HG03159 (cell line): ENCODE measurements at regions not wholly inside any gene's neighbourhood (a gene's known extent, or its start where the extent isn't known, plus 50 kb on each side); places are given as distances from the start of the nearest gene placed in this dataset.
"Not testable (repeated sequence)": the region's sequence is repeated elsewhere in the genome, so short reads cannot be mapped to it uniquely, and the experiment has no call there.

Experiments
- ATAC-seq: cut with Tn5 transposase; IDR thresholded peaks from one replicate; pipeline ENCODE4 v1.9.1; 2021; ENCODE audit warnings: mild to moderate bottlenecking, moderate library complexity; ENCODE audit not compliant: unreplicated experiment

DNA sequence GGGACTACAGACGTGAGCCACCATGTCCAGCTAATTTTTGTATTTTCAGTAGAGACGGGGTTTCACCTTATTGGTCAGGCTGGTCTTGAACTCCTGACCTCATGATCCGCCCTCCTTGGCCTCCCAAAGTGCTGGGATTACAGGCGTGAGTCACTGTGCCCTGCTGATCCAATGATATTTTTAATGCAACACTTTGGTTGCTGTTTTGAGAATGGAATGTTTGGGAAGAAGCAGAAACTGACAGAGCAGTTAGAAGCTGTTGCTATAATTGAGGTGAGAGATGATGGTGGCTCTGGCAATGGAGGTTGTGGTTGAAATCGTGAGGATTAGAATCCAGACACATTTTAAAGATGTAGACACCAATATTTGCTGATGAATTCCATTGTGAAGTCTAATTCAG, 1209.9 kb upstream of the GOT2 start:
- not testable (repeated sequence) for ATAC-seq

DNA sequence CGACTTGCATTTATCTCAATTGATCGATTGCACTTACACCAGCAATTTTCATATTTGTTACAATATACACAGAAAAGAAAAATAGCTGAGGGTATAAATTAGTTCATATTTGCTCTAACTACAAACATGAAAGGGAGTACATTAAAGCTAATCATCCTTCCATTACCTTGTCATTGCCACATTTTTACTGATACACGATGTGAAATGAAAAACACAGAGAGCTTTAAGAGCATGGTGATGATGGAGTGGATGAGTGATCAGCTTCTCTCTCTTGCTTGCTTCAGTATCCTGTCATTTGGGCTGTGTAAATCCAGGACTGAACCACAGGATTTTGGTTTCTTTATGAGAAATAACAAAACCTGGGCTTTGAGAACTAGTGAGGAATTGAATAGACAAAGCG, 1207.5 kb upstream of the GOT2 start:
- no peak for ATAC-seq

DNA sequence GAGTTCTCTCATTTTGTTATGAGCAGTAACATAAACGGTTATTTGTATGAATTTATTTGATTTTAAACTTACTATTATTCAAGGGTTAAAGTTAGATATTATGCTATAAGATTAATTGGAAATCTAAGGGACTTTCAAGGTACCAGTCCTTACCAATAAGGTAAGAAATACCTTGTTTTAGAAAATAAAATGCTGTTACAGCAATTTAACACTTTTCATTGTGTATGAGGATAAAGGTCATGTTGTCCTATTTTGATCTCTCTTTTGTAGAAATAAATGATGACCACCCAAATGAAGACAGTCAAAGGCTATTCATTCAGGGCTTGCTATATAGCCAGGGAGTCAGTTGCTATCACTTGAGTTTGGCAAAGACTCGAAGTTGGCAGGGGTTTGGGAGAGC, 1185.9 kb upstream of the GOT2 start:
- ATAC-seq: no peak

DNA sequence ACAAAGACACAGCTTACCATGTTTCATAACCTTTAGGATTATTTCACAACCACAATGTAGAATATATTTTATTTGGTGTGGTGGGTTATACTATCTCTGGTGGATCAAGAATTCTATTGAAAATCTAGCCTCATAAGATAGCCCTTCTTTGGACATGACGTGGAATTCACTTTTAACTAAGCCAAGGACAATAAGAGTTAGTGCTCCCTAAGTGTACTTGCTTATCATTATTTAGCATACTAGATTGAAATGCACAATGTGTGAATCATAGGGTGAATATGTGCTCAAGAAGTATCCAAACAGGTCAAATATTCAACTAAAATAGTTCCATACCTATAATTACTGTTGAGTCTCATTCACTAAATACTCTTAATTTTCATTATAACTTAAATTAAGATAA, 1179.5 kb upstream of the GOT2 start:
- ATAC-seq: no peak

DNA sequence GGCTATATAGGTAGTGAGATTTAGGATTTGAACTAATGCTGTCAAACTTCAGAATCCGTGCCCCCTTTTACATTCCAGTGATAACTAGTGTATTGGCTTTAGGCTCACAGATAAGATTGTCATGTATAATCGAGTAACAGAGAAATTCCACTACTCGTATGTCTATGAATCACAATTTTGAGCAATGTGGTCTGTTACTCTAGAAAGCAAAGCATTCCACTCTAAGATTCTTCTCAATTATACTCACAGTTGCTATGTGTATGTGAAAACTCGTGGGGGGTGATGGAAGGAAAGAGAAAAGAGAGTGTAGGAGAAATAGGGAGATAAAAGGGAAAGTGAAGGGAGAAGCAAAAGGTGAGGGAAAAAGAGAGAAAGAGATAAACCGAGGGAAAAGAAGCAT, 1175.1 kb upstream of the GOT2 start:
- ATAC-seq: no peak

DNA sequence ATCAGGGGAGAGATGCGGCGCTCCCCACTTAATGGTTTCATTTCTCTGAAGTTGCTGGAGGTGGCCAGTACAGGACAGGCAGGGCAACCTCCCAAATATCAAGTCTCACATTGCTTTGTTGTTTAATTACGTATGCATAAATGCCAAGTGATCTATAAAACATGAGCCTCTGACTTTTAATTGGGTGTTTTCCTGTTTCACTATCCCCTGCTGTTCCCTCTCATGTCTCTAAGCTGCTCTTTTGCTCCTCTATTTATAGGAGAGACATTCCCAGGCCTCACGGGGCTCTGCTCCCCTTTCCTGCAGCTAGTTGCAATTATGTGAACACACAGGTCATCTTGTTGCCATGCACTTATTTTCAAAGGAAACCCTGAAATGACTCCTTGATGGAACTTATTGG, 1173.5 kb upstream of the GOT2 start:
- ATAC-seq: no peak

DNA sequence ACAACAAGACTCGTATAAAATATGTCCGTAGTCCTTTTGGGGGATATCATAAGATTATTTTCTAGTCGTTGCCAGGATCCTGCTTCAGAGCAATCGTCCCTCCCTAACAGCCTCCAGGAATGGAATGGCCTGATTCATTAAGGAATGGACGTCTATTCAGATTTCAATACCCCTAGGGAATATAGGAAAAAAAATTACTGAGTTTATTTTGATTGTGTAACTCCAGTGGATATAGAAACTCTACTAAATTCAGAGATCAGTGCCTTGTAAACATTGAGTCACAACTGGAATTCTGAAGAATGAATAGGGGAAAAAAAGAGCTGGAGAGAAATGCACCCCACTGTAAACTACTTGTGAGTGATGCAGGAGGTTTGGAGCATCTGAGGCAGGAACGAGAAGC, 1171.5 kb upstream of the GOT2 start:
- ATAC-seq: no peak

DNA sequence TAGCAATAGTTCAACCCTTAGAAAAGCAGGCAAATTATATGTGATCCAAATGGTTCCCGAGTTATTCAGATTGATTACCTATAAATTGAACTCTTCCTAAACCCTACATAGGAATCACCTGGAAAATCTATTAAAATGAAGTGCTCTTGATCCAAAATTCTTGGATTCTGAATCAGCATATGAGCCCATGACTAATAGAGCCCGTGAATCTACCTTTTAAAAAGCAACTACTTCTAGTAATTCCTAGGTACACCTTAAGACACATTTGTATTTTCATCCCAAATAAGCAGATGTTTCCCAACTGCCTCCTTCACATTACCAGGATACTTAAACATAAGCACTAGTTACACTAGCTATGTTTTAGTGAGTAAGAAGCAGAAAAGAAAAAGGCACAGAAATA, 1171.0 kb upstream of the GOT2 start:
- no peak for ATAC-seq

DNA sequence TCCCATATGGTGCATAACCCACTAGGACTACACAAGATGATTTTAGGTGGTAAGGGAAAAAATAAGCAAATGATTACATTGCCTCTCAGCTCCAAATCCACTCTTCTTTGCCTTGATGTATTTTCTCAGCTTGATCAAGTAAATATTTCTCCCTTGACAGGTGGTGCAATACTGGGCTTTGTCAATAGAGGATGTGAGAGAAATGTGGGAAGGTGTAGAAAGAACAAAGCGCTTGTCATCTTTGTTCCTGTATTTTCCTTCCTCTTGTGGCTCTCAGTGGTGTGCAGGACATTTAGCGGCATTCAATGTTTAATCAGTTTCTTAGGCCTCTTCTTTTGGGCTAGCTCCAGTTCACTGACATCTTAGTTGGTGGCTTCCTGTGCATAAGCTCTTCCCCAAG, 1165.8 kb upstream of the GOT2 start:
- no peak for ATAC-seq

DNA sequence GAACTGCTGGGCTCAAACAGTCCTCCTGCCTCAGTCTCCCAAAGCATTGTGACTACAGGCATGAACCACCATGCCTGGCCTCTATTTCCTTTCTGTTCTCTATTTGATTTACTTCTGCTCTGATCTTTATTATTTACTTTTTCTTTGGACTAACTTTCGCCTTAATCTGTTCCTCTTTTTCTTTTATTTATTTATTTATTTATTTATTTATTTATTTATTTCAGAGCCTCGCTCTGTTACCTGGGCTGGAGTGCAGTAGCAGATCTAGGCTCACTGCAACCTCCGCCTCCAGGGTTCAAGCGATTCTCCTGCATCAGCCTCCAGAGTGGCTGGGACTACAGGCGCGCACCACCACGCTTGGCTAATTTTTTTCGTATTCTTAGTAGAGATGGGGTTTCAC, 1158.3 kb upstream of the GOT2 start:
- no peak for ATAC-seq

DNA sequence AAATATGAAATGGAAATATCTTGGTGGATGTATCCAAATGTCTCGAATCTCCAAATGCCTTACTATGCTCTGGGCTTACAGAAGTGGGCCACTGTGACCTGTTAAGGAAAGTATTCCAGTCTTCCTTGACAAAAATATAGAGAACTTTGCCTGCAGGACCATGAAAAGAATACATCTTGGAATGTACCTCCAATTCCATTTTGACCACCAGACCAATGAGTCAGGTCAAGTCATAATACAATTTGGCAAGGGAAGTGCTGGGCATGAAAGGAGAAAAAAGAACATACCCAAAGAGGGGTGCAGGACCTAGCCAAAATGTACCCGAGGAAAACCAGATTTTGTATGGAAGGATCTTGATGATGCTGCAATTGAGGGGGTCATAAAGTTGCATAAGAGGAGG, 1153.7 kb upstream of the GOT2 start:
- ATAC-seq: no peak

DNA sequence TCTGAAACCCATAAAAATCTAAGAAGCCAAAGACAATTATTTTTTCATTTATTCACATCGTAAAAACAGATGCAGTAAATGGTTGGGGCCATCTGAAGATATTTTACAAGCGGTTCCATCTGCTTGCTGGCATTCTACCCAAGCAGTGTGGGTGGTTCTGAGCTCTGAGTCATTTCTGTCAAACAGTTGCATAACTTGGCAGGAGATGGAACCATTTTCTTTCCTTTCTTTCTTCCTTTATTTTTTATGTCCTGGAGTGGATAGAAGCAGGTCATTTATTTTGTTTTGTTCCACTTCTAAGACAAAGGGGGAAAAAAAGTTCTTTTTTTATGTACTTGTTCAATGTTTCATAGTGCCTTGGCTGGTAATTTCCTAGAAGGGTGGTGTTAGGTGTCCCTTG, 1151.9 kb upstream of the GOT2 start:
- no peak for ATAC-seq

DNA sequence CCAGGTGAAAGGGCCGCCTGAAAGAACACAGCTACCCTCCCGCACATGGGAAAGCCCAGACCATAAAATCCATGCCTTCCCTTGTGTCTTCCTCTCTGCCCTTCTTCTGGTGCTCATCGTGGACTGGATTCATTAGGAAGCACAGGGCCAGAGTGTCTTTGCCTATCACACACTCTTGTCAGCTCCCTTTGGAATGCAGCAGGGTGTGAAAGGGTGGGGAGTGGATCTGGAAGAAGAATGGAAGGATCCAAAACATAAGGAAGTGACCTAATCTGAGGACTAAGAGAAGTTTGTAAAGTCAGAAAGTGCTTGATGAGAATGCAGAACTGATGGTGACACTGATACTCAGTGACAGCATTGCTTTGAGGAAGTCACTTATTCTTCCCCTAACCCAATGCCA, 1147.3 kb upstream of the GOT2 start:
- ATAC-seq: no peak

DNA sequence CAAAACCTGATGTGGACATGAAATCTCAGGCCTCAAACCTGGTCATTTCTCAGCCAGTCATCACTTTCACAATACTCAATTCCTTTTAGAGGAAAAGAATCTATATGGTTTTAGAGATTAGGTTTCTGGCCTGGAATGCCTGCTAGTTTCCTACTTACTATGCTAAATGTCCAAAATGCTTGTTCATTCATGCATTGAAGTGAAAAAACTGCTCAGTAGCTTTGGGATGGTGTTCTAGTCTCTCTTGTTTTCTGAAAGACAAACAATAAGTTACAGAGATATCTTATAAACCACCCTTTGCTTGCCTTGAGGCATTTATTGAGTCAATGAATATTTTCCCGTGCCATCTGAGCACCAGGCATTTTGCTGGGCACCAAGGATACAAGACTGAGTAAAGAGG, 1146.5 kb upstream of the GOT2 start:
- ATAC-seq: no peak

DNA sequence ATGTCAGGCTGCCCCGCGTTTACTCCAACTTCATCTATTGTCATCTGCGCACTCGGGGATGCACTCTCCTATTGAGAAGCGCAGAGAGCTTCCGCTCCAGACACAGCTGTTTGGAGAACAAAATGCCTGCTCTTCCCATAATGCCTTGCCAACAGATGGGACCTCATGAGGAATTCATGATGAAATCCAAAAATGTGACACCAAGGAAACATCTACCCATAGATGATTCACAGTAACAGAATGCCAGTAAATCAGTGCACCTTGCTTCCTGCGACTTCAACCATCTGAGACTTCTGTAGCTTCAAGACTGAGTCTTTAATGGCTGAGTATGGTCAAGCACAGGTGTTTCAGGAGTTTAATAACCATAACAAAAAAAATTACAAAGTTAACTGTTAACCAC, 1144.9 kb upstream of the GOT2 start:
- ATAC-seq: no peak

DNA sequence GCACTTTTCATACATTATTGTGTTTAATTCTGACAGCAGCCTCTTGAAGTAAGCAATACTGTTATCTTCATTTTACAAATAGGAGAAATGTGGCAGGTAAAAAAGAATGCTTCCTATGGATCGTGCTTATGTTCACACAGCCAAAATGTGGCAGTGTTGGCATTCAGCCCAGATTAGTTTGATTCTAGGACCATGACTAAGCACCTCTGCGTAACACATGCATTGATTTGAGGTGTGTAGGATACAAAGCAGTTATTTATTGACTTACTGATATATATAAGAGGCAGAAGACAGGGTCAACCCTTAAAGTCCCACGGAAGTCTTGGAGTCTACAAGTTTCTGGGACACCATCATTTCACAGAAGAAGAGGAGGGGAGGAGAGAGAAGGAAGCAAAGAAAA, 1144.4 kb upstream of the GOT2 start:
- ATAC-seq: no peak

DNA sequence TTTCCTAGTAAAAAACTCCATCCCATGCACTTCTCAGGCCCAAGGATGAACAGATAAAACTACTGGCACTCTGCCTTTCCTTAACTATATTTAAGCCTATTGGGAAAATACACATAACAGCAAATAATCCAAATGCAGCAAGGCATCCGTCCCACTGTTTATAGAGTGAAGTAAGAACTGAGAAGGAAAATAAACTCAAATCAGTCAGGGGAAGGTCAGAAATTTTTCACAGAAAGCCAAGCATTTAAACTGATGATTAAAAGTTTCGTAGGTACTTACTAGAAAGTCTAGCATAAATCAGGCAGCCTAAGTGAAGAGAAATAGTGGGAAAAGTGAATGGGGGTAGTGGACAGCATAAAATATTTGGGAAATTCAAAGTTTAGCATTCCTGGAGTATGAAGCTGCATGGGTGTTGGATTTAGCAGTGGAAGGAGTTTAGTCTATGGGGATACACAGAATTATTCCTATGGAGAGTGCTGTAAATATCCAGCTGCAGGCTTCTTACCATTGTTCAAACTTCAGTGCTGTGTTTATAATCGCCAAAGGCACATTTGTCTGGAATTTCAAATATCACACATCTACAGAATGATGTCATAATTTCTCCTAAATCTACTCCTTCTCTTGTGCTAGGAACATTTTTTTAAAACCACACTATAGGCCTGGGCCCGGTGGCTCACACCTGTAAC, 1131.0 kb upstream of the GOT2 start:
- ATAC-seq: no peak

DNA sequence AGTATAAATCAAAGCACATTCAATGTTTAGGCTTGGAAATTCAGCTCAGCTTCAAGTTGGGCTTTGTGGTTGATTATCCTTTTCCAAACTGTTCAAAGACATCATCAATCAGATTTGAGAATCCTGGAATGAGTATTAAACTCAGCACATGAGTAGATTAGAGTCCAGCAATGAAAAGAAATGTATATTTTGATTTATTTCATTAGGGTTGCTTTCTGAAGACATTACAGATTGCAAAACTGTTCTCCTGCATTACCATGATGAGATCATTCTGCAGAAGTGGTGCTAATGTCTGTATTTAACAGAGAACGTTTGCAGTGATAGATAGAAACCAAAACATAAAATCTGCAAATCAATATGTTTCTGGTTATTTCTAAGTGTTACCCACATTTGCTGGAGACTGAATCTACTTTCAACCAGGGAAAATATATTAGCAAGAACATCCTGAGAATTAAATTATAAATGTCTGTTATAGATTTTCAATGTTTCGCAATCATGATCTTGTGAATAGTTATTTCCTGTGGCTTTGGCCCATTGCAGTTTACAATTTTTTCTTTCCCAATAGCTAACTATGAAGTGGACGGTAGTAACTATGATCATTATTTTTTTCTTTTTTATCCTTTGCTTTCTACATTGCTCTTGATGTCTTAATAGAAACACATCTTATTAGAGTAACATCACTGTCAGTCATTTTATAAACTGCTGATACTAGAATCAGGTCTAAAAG, 1125.7 kb upstream of the GOT2 start:
- no peak for ATAC-seq

DNA sequence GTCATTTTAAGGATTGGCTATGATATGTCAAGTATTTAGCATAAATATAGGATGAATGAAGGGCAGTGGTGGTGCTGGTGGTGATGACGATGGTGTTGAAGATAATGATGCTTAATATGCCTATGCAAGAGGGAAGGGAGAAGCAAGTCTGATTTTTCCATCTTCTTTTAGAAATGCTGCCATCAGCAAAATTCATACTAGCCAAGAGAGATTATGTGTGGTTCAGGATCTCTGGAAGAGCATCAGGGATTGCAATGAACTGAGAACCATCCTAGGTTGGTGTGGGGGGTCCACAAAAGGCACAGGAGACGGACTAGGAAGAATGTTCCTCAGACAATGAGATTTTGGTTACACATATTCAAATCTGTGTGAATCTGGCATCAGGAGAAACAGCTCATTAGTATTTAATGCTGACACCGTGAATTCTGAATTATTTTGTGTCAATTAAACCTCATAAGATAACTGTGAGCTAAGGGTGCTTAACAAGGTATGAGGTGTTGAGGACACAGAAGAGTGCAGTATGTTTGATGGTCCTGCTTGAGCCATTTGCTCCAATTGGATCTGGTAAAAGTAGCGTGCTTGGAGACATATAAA, 1120.8 kb upstream of the GOT2 start:
- ATAC-seq: no peak

DNA sequence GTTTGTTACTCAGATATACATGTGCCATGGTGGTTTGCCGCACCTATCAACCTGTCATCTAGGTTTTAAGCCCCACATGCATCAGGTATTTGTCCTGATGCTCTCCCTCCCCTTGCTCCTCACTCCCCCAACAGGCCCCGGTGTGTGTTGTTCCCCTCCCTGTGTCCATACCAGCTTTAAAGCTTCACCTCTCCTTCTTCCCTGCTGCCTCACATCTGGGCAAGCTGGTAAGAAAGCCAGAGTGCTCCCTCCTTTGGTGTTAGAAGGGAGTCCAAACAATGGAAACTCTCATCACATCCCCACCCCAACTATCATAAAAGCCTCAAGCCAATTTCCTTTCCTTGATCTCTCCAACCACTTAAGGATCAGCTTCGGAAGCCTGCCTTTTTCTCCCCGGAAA, 1115.6 kb upstream of the GOT2 start:
- ATAC-seq: no peak

DNA sequence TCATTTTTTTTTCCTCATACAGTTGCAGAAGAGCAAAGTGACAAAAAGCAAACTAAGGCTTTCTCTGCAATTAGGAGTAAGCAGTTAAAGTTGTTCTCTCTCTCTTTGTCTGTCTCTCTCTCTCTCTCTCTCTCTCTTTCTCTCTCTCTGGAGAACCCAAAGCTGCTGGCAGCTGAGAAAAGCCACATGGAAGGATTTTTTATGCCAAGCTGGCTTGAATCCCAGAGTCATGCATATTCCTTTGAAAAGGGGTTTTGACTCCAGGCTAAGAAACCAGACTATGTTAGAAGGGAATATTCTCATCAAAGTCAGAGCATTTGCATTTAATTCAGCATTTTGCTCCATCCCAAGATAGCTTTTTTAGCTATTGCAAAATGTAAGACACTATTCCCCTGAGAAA, 1114.2 kb upstream of the GOT2 start:
- no peak for ATAC-seq

DNA sequence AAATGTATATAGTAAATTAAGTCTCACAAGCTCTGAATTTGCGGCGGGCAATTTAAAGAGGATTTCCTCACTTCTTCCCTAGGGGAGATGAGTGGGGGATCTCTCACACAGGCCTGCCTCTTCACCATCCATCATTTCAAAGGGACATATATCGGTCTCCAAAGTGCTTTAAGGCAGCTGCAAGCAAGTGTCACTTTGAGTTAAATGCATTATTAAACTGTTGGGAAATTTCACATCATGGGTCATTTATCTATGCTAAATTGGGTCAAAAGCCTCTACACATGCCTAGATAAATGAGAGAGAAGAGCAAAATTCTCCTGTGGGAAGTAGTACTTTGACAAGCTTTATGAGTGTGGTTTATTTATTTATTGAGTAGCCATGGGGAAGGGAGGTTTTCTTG, 1106.1 kb upstream of the GOT2 start:
- ATAC-seq: no peak

DNA sequence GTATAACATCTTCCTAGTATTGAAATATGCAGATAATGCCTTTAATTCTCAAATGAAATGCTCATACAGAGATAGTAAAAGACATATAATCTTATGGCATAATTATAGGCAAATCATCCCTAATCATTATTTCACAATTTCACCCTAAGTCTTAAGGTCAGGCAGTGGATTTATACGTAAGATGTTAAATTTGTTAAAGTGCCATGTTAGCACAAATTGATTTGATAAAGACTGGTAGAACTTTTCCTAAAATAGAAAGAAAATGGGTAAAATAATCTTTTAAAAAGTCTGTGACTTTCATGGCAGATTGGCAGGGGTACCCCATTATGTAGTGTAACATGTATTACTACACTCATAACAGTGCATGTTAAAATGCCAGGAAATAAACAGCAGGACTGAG, 1092.7 kb upstream of the GOT2 start:
- ATAC-seq: no peak
